Left colon (tissue), 2 donors: ENCODE measurements at regions not wholly inside any gene's neighbourhood (a gene's known extent, or its start where the extent isn't known, plus 50 kb on each side); places are given as distances from the start of the nearest gene placed in this dataset.

Source experiments
- ATAC-seq: fragments of 200-7000 bp; cut with Tn5 transposase; one replicate; pipeline ENCODE4 v1.9.1; 2020; ENCODE audit warnings: mild to moderate bottlenecking, moderate library complexity
- DNase-seq, 2 donors: peaks; one replicate each; pipeline ENCODE4 v3.0.0-alpha.2; 2020
- intact Hi-C, 2 donors: fragments of 100-400 bp; cut with DNase I in 1 of 2; cut with micrococcal nuclease in 1 of 2; formaldehyde crosslinking; loops; one replicate each; pipeline versions ENCODE4 v1.11.2 to v1.14.0; 2022; cut with DNase I, micrococcal nuclease
- donor health status: DM: no; HTN: no; CAD: no.
- donor health status: DM: yes; HTN: yes; CAD: no.

DNA sequence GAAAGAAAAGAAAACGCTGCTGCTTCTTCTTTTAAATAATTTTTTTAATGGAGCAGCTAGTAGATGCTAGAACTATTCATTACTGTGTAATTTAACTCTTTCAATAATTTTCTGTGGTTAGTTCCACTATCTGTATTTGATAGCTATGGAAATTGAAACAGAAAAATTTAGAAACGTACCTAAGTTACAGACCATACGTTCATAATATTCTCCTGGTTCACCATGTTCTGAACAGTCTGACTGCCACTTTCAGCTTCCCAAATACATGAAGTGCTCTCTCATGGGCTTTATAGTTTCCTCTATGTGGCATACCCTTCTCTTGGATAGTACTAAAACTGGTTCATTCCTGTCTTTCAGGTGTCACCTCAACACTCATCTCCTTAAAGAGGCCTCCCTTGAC is 508.0 kb downstream of the MDFIC start:
- DNase-seq (no peak), ATAC-seq (no peak)
- intact Hi-C loops = no loop called here

DNA sequence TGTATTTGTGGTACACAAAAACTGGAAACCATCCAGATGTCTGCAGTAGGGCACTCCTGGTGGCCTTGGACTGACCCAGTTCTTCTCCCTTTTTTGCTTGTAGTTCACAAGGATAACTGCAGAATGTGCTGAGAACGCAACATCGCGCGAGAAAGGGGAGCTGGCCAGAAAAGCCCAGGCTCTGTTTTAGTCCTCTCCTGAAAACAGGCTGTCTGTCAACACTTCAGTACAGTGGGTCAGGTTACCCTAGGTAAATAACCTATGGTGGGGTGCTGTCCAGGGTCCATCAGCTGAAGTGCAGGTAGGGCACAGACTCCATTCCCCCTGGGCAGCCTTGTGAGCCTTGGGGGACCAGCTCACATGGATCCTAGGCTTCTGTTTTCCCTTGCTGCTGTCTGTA is 495.8 kb downstream of the MDFIC start:
- no peak for ATAC-seq
- intact Hi-C loops = no loop called here
- no peak for DNase-seq

DNA sequence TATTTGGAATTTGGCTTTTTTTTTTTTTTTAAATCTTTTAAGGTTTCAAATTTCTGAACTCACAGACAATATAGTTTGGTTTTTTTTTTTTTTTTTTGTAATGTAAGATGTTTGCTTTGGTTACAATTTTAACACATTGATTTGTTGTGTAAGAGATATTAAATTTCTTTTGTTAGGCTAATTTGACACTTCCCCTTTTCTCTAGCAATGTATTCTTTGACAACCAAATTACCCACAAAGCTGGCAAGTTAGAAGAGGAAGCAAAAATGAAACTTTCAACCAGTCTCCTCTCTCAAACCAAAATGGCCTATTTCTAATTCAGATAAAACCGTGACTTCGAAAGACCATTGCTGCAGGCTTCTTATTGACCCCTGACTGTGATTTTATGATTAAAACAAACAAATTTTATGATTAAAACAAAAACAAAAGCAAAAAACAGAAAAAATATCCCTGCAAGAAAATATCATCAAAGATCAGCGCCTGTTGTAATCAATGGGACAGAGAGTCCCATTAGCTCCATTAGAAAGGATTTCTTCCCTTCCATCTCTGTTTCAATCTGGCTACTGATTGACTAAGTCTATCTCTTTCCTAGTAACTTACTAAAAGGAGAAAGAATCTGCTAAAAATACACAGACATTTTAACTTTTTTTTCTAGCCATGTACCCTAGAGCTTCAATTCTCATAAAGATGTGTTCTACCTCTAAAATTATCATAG is 489.2 kb downstream of the MDFIC start:
- DNase-seq (no peak), ATAC-seq (no peak)
- intact Hi-C loops = no loop called here

DNA sequence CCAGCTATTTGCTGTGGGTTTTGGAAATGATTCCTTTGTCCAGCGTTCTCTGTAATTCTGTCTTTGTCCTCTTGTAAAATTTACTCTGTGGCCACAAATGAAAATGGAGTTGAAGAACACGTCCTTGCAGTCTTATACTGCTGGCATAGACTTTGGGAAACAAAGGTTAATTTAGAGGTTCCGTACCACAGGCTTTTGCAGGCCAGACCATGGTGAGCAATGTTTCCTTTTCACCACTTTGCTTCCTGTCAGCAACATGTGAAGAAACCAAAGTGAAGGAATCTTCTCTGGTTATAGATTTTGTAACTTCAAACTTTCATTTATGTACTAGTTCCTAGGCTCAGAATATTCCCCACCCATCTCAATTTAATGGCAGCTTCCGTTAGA is 488.5 kb downstream of the MDFIC start:
- intact Hi-C loops = no loop called here
- ATAC-seq (no peak), DNase-seq (no peak)

DNA sequence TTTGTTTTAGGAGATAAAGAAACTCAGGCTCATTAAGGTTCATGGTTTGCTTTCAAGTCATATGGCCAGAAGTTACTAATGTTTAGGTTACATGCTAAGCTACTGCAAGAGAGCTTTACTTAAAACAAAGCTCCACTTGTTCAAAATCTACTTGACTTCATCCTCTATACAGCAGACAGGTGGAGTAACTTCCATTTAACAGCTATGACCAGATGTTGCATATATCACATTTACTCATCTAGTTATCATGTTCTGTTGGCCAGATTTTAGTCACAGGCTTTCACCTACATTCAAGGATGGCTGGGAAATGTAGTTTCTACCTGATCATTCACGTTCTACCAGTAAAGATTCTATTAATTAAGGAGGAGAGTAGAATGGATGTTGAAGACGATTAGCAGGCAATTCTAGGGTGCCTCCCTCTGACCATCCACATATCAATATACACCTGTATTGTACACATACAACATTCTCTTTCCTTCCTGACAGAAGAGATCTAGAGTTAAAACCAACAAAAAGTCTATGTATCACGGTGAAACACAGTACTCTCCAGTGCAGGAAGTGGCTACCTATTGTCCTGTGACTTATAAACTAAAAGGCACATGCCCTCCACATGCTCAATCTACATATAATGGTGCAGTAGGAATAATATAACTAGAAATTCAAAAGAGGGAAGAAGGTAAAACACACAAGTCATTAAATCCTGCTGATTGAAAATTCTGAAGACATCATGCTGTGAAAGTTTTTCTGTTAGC is 488.0 kb downstream of the MDFIC start:
- intact Hi-C loops = no loop called here
- ATAC-seq (no peak), DNase-seq (no peak)

DNA sequence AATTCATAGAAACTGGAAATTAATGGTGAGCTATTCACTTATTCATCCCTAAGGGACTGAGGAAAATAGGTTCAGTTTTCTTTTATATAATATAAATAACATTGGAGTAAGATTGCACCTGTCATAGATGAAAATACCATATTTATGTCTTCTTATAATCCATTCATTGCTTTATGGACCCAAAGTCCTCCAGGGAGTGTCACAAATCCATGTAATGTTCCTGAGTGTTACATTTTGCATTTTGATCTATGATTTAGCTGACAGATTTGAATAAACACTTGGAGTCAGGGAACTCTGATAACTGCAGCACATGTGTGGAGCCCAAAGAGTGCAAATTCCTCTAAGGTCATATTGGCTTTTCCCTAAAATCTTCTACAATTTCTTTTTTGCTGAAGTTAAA is 484.3 kb downstream of the MDFIC start:
- DNase-seq (no peak), ATAC-seq (peak; percentile 95)
- intact Hi-C loops = no loop called here

DNA sequence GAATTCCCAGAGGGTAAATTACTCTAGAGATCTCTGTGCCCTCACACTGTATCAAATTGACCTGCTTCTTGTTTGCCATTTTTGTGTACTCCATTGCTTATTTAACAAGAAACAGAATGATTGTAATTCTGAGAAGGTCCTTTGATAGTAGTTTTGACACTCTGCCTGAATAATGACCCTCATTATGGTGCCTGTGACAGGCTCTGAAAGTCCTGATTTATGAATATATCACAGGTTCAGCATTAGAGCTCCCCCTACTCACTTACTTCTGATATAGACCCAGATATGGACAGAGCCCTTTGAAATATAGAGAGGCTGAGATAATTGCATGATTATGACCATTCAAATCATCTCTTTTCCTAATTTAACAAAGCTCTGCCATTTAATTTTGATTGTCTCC is 465.2 kb downstream of the MDFIC start:
- ATAC-seq = no peak
- DNase-seq = no peak
- intact Hi-C loops = no loop called here

DNA sequence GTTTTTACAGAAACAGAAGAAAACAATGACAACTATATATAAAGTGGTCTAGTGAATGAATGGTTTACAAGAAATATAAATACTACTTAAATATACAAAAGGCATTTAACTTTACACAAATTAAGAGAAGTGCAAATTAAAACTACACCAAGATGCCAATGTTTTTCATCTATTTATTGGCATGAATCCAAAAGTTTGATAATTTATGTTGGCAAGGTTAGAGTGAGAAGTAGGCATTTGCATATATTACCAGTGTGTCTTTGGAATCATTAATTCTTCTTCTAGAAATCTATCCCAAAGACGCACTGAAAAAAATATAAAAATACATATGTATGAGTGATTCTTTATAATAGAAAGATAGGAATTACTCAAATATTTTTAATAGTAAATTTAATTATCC is 457.4 kb downstream of the MDFIC start:
- DNase-seq (no peak), ATAC-seq (no peak)
- intact Hi-C loops = no loop called here

DNA sequence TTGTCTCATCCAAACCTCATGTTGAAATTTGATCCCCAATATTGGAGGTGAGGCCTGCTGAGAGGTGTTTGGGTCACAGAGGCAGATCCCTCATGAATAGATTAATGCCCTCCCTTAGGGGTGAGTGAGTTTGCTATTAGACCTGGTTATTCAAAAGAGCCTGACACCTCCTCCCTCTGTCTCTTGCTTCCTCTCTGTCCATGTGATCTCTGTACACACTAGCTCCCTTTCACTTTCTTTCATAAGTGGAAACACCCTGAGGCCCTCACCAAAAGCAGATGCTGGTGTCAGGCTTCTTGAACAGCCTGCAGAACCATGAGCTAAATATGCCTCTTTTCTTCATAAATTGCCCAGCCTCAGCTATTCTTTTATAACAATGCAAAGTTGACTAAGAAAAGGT is 447.1 kb downstream of the MDFIC start:
- ATAC-seq = no peak
- no peak for DNase-seq
- intact Hi-C loops = no loop called here

DNA sequence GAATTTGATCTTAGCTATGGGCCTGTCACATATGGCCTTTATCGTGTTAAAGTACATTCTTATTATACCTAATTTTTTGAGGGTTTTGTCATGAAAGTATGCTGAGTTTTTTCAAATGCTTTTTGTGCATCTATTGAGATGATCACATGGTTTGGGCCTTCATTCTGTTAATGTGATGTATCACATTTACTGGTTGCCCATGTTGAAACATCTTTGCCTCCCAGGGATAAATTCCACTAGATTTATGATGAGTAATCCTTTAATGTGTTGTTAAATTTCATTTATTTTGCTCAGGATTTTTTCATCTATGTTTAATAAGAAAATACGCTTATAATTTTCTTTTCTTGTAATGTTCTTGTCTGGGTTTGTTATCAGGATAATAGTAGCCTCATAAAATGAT is 442.0 kb downstream of the MDFIC start:
- DNase-seq (no peak), ATAC-seq (no peak)
- intact Hi-C loops = no loop called here

DNA sequence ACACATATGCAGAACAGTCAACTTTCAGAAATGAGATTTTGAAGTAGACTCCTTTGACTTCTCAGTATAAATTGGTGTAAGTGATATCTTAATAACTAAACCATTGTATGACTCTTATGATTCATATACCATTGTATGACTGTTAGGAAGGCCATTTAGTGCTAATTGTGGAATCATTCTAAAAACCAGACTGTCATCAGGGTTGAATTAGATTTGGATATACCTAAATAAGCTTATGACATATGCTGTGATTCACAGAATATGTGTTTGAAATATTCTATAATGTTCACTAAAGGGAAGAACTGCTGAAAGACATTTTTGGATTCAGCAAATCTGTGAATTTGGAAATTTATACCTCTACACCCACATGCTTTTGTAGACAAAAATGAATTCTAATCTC is 438.1 kb downstream of the MDFIC start:
- no peak for ATAC-seq
- no peak for DNase-seq
- intact Hi-C loops = no loop called here

DNA sequence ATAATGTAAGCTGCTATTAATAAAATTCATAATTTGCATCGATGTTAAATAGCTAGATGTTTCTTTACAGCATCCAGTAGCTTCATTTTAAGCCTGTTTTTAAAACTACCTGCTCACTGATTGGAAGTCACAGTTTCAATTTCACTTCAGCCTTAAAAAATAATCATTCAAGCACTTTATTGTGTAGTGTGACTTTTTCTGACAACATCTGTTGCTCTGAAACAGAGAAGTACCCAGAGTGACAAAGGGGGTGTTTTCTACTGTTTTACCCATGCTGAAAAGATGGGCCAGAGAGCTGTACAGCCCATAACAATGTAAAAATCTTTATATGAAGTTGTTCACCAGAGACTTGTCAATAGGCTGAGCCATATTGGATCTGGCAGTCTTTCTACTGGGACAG is 437.2 kb downstream of the MDFIC start:
- intact Hi-C loops = no loop called here
- DNase-seq = no peak
- ATAC-seq = no peak

DNA sequence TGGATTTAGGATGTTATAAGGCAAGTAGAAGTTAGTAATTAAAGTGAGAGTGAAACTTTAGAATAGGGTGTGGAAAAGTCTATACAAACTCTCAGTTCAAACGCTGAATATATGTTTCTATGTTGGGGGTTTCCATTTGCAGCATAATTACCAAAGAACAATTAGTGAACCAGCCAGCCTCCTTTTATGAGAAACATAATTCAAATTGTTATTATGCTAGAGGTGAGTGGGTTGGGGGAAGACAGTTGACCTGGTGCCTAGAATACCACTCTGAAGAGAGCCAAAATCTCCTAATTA is 435.8 kb downstream of the MDFIC start:
- intact Hi-C loops = no loop called here
- ATAC-seq (no peak), DNase-seq (no peak)

DNA sequence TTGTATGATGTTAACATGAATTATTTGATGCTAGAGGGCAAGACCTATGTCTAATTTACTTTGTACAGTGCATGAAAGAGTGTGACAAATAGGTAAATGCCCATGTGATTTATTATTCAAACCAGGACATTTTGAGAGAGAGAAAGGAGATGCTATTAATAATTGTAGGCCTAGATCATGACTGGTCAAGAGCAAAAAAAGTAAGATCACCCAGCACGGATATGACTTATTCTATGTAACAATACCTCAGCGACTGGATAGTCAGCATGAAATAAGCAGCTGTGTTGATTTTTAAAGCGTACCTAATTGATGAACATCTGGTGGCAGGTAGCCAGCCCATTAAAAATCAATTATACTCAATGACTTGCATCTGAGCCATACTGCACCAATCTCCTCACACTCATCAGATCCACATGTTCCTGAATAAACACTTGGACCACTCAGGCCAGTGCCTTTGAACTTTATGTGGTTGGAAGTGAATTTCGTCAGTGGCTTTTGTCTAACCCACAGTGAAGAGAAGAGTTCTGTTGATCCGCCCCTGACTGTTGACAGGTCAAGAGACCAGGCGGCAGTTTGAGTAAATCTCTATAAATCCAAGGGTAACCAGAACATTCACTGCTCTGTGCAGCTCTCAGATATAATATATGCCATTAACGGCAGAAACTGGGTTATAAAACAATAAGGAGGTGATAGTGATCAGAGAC is 435.3 kb downstream of the MDFIC start:
- DNase-seq (peak; percentile 6 to 25), ATAC-seq (peak; percentile 98)
- intact Hi-C loops = no loop called here

DNA sequence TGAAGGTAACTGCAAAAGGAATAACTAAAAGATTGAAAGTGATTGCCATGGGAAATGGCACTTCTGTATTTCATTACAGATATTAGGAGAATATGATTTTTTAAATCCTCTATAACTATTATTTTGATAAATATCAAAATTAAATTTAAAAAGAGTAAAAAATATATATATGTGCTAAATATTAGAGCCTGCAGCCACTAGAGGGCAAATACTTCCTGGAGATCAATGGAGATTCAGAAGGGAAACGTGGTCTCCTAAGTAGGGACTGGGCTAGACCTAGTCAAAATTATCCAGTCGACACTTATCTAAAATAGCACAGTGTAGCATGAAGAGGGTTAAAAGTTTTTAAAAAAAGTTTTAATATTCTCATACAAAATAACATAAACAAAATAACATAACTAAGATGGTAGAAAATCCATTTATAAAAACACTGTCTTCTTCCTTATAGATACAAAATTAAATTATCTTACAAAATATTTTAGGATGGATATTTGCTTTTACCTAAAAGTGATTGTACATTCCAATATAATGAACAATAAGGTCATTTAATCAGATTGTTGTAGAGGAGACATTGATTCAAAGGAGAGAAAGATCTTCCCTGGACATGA is 434.3 kb downstream of the MDFIC start:
- no peak for DNase-seq
- intact Hi-C loops = no loop called here
- ATAC-seq = no peak

DNA sequence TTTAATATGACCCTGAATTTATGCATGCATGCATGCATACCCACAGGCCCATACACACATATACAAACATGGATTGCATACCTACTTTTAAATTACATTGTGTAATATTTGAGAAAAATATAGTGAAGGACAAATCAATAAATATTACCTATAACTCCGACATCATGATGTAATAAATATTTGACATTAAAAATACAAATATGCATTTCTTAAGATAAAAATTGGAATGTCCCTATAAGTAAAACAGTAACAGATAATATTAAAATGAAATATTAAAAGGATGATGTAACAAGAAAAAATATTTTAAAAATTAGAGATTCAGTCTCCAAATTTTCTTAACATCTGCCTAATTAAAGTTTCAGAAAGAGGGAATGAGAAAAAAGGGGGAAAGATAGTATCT is 433.0 kb downstream of the MDFIC start:
- ATAC-seq (no peak), DNase-seq (no peak)
- intact Hi-C loops = no loop called here

DNA sequence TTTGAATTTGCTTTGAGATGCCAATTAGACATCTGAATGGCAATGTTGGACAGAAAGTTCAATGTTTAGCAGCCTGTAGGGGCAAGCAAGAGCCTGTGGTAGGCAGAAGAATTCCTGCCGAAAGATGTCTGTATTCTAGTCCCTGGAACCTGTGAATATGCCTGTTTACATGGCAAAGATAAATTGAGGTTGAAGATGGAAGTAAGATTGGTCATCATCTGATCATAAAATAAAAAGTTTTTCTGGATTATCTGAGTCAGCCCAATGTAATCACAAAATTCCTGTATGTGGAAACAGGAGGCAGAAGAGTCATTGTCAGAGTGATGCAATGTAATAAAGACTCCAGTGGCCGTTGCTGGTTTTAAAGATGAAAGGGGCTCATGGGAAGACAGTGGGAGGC is 430.5 kb downstream of the MDFIC start:
- DNase-seq (no peak), ATAC-seq (no peak)
- intact Hi-C loops = no loop called here

DNA sequence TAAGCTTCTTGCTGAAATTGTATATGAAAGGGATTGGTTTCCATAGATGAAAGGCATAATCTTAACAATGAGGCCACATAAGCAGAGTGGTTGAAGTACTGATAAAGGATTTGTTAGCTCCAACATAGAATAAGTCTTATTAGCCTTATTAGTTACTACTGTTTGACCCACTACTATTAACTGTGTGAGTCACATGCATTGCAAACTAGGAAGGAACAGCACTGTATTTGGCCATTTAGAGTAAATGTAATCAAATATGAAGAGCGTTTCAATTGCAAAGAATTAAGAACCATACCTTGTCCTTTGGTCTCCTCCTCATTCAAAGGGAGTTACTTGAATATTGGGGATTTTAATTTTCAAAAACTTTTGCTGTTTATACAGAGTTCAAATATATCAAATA is 428.9 kb downstream of the MDFIC start:
- ATAC-seq = no peak
- DNase-seq = no peak
- intact Hi-C loops = no loop called here

DNA sequence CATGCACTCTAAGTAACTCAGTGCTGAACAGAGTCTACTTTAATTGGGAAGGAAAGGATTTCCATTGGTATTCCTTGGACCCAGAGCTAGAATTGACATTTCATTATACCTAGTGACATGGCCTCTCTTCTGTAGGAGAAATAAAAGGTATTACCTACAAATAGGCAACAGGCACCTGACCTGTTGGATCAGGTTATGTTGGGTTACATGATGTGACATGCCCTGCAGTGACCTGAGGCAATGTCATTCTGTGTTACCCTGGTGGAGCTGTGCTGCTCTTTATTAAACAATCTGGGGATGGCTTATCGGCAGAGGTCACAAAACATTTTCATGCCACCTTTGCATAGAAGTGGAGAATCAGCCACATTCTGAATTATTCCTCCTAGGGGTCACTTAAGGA is 427.7 kb downstream of the MDFIC start:
- DNase-seq (no peak), ATAC-seq (no peak)
- intact Hi-C loops = no loop called here

DNA sequence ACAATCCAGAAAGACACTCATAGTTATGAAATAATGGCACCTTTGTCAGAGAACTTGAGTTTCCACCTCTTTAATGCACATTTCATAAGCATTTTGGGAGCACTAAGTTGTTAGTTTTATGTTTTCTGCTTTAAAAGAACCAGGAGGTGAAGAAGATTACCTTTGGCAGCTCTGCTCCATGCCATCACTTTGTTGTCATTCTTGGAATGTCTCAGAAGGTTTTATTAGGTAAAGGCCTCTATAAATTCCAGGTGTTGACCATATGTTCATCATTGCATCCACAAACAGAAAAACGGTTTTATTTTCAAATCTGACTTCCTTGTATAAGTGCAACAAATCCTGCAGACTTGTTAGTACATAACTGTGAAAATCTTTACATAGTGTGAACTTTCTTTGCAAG is 424.8 kb downstream of the MDFIC start:
- intact Hi-C loops = no loop called here
- ATAC-seq (no peak), DNase-seq (no peak)
